CD14-positive monocyte (primary cell): ENCODE measurements at regions not wholly inside any gene's neighbourhood (a gene's known extent, or its start where the extent isn't known, plus 50 kb on each side); places are given as distances from the start of the nearest gene placed in this dataset.

Experiments used
- DNase-seq, 3 donors: peaks; one replicate each; pipeline ENCODE4 v3.0.0-alpha.2; 2011 to 2022
- H2AFZ ChIP-seq: 2 replicates; pipeline ENCODE4 v1.6.0; 2012; ENCODE audit warnings: mild to moderate bottlenecking, low read depth, low read length, inconsistent platforms; ENCODE audit not compliant: insufficient read depth, poor library complexity, severe bottlenecking
- H3K27ac ChIP-seq, 2 donors: 1 replicate in 1 of 2; 2 replicates in 1 of 2; pipeline ENCODE4 v1.5.1; 2012 to 2013; ENCODE audit warnings: low read length in 2 of 2, control low read depth in 1 of 2, inconsistent platforms in 1 of 2, low read depth in 1 of 2, mild to moderate bottlenecking in 1 of 2
- H3K27me3 ChIP-seq, 2 donors: one replicate each; pipeline versions ENCODE4 v1.6.0 to v1.6.1; 2011 to 2013; ENCODE audit warnings: low read length in 2 of 2; ENCODE audit not compliant: control insufficient read depth in 2 of 2, insufficient read depth in 2 of 2
- H3K36me3 ChIP-seq, 2 donors: replicated peaks in 1 of 2; 1 replicate in 1 of 2; 2 replicates in 1 of 2; pipeline versions ENCODE4 v1.5.1 to v1.6.1; 2012 to 2013; ENCODE audit warnings: low read length in 2 of 2, control low read depth in 1 of 2, inconsistent platforms in 1 of 2, mild to moderate bottlenecking in 1 of 2; ENCODE audit not compliant: insufficient read depth in 2 of 2, control insufficient read depth in 1 of 2
- H3K4me1 ChIP-seq, 2 donors: 1 replicate in 1 of 2; 2 replicates in 1 of 2; pipeline versions ENCODE4 v1.5.1 to v1.6.1; 2012 to 2013; ENCODE audit warnings: low read length in 2 of 2, control low read depth in 1 of 2, inconsistent platforms in 1 of 2, mild to moderate bottlenecking in 1 of 2, moderate library complexity in 1 of 2; ENCODE audit not compliant: insufficient read depth in 2 of 2, control insufficient read depth in 1 of 2
- H3K4me2 ChIP-seq: replicated peaks from 2 replicates; pipeline ENCODE3; 2012; ENCODE audit warnings: low read length, moderate library complexity, mild to moderate bottlenecking; ENCODE audit not compliant: poor library complexity, severe bottlenecking; ENCODE audit errors: extremely low read depth
- H3K4me3 ChIP-seq, 3 experiments: fragments of 200-600 bp in 1 of 3; sonication (generic) in 1 of 3; replicated peaks in 1 of 3; 1 replicate in 2 of 3; 2 replicates in 1 of 3; pipeline ENCODE4 v1.5.1; 2011 to 2013; ENCODE audit warnings: low read length in 3 of 3, mild to moderate bottlenecking in 3 of 3, control low read depth in 2 of 3, low read depth in 2 of 3, inconsistent platforms in 1 of 3, moderate library complexity in 1 of 3
- H3K79me2 ChIP-seq: 2 replicates; pipeline ENCODE4 v1.6.0; 2012; ENCODE audit warnings: mild to moderate bottlenecking, control low read depth, inconsistent platforms, low read length, moderate library complexity; ENCODE audit not compliant: insufficient read depth
- H3K9ac ChIP-seq: 2 replicates; pipeline ENCODE4 v1.6.0; 2017; ENCODE audit warnings: low read length, mild to moderate bottlenecking; ENCODE audit not compliant: insufficient read depth, poor library complexity, severe bottlenecking
- H3K9me3 ChIP-seq, 2 donors: replicated peaks in 1 of 2; 1 replicate in 1 of 2; 2 replicates in 1 of 2; pipeline versions ENCODE4 v1.5.1 to v1.6.1; 2012 to 2013; ENCODE audit warnings: low read length in 2 of 2, control low read depth in 1 of 2; ENCODE audit not compliant: control insufficient read depth in 1 of 2, insufficient read depth in 1 of 2
- H4K20me1 ChIP-seq: 2 replicates; pipeline ENCODE4 v1.6.0; 2012; ENCODE audit warnings: mild to moderate bottlenecking, low read length, control low read depth, moderate library complexity; ENCODE audit not compliant: insufficient read depth
- H3K27ac Mint-ChIP-seq, 7 donors: one replicate each; pipeline ENCODE4 v1.8.0; 2020; ENCODE audit warnings: mild to moderate bottlenecking in 7 of 7, mixed read lengths in 7 of 7, moderate library complexity in 6 of 7, inconsistent platforms in 2 of 7
- H3K27me3 Mint-ChIP-seq, 3 donors: one replicate each; pipeline ENCODE4 v1.8.0; 2021 to 2022; ENCODE audit warnings: low read depth in 3 of 3, mild to moderate bottlenecking in 3 of 3, mixed read lengths in 3 of 3, moderate library complexity in 3 of 3, inconsistent platforms in 1 of 3
- H3K36me3 Mint-ChIP-seq, 2 donors: one replicate each; pipeline ENCODE4 v1.8.0; 2020; ENCODE audit warnings: mixed read lengths in 2 of 2, inconsistent platforms in 1 of 2, mild to moderate bottlenecking in 1 of 2
- H3K4me1 Mint-ChIP-seq: one replicate; pipeline ENCODE4 v1.8.0; 2020; ENCODE audit warnings: mild to moderate bottlenecking, mixed read lengths
- H3K4me3 Mint-ChIP-seq, 2 donors: one replicate each; pipeline ENCODE4 v1.8.0; 2020; ENCODE audit warnings: mild to moderate bottlenecking in 2 of 2, mixed read lengths in 2 of 2, moderate library complexity in 1 of 2
- H3K9me3 Mint-ChIP-seq, 7 donors: one replicate each; pipeline ENCODE4 v1.8.0; 2020 to 2022; ENCODE audit warnings: mixed read lengths in 7 of 7, mild to moderate bottlenecking in 6 of 7, moderate library complexity in 6 of 7, inconsistent platforms in 2 of 7
- CTCF ChIP-seq: fragments of 200-600 bp; IDR thresholded peaks from one replicate; pipeline ENCODE4 v1.8.0; 2022; ENCODE audit warnings: antibody characterized with exemption, mild to moderate bottlenecking
- WGBS: methylation state at CpG from one replicate; pipeline ENCODE4 v1.1.5; 2013; ENCODE audit warnings: missing lambda C conversion rate; ENCODE audit not compliant: insufficient coverage; 5-methylcytosine and 5-hydroxymethylcytosine counted together
- intact Hi-C, 2 donors: fragments of 100-400 bp; cut with micrococcal nuclease; formaldehyde crosslinking; loops; one replicate each; pipeline versions ENCODE4 v1.15.0 to v1.15.1; 2023

GRCh38 chr2:163800951-163801381 is 65.2 kb upstream of the FIGN start:
- Histone ChIP-seq H3K36me3 (no peaks in the 10 kb centered on the region), H3K27ac (no peak overlapping the region), H3K4me1 (no peaks in the 10 kb centered on the region), H3K79me2 (no peaks in the 10 kb centered on the region), H3K9ac (no peak overlapping the region), H3K9me3 (no peaks in the 10 kb centered on the region), H3K27me3 (no peaks in the 10 kb centered on the region), H3K4me3 (no peak overlapping the region), H3K4me2 (no peak overlapping the region), H2AFZ (no peak overlapping the region), H4K20me1 (no peaks in the 10 kb centered on the region)
- no peak for DNase-seq
- no peak overlapping the region for H3K4me3 Mint-ChIP-seq
- H3K9me3 Mint-ChIP-seq, result peaks cover 0 to 2% (median 0%) of the 10 kb centered on the region in 7 donors
- H3K27me3 Mint-ChIP-seq, result peaks cover 0 to 2% (median 0%) of the 10 kb centered on the region in 3 donors
- TF ChIP-seq CTCF, result no peak
- H3K4me1 Mint-ChIP-seq, result no peaks in the 10 kb centered on the region
- no peaks in the 10 kb centered on the region for H3K36me3 Mint-ChIP-seq
- WGBS, result 33% methylated on average over 2 of the region's 3 CpGs
- no peak overlapping the region for H3K27ac Mint-ChIP-seq
- intact Hi-C loops, result no loop called here

- no peak overlapping the region for H3K4me2 ChIP-seq
- no peaks in the 10 kb centered on the region for H3K36me3 Mint-ChIP-seq
- H3K9me3 ChIP-seq, result no peaks in the 10 kb centered on the region
- H3K4me3 ChIP-seq, result no peak overlapping the region
- peaks cover 0 to 2% (median 0%) of the 10 kb centered on the region in 7 donors for H3K9me3 Mint-ChIP-seq
- WGBS, result no CpG with 5 or more reads among the region's 2 CpGs
- H4K20me1 ChIP-seq, result no peaks in the 10 kb centered on the region
- TF ChIP-seq CTCF, result no peak
- H3K4me1 Mint-ChIP-seq, result no peaks in the 10 kb centered on the region
- H3K27ac Mint-ChIP-seq, result no peak overlapping the region
- intact Hi-C loops, result no loop called here
- H3K79me2 ChIP-seq, result no peaks in the 10 kb centered on the region
- no peak for DNase-seq
- no peaks in the 10 kb centered on the region for H3K4me1 ChIP-seq
- no peak overlapping the region for H2AFZ ChIP-seq
- H3K9ac ChIP-seq, result no peak overlapping the region
- H3K36me3 ChIP-seq, result no peaks in the 10 kb centered on the region
- H3K27me3 ChIP-seq, result no peaks in the 10 kb centered on the region
- H3K27ac ChIP-seq, result no peak overlapping the region
- peaks cover 0 to 2% (median 0%) of the 10 kb centered on the region in 3 donors for H3K27me3 Mint-ChIP-seq
- H3K4me3 Mint-ChIP-seq, result no peak overlapping the region
Measured at GRCh38 chr2:163799807-163800206, 64.0 kb upstream of the FIGN start.
